ENCODE measurements at regions not wholly inside any gene's neighbourhood (a gene's known extent, or its start where the extent isn't known, plus 50 kb on each side); places are given as distances from the start of the nearest gene placed in this dataset.

- TF ChIP-seq POLR2AphosphoS5 (IDR thresholded peaks at IDR 0.05; ENCODE audit: insufficient read depth, low read depth, low read length) (no peak), GATA2 (IDR thresholded peaks at IDR 0.05; ENCODE audit: insufficient read depth, insufficient read length, low read depth, low read length) (no peak), MAX (IDR thresholded peaks at IDR 0.05; ENCODE audit: insufficient read depth, insufficient read length) (no peak), EZH2 (IDR thresholded peaks at IDR 0.05; ENCODE audit: borderline replicate concordance, low read depth, low read length, severe bottlenecking) (no peak), CTCF (IDR thresholded peaks at IDR 0.05; ENCODE audit: extremely low read depth in 1 of 2, insufficient read depth in 1 of 2, low read depth in 1 of 2, low read length in 2 of 2) (no peak), POLR2A (IDR thresholded peaks at IDR 0.05; ENCODE audit: low read depth, low read length) (no peak), JUN (IDR thresholded peaks at IDR 0.05; ENCODE audit: borderline replicate concordance, insufficient read depth, insufficient read length, low read depth) (no peak), MYC (IDR thresholded peaks at IDR 0.05; ENCODE audit: low read depth, low read length) (no peak)
Measured at GRCh38 chr17:72255481-72255880, 134.7 kb downstream of the SOX9 start.
